BLaER1 (cell line): ENCODE measurements at regions not wholly inside any gene's neighbourhood (a gene's known extent, or its start where the extent isn't known, plus 50 kb on each side); places are given as distances from the start of the nearest gene placed in this dataset.

Source experiments
- H3K27ac ChIP-seq: shearing (Covaris generic); formaldehyde crosslinking; 2 replicates; pipeline ENCODE4 v1.8.1; 2022
- H3K27me3 ChIP-seq: shearing (Covaris generic); formaldehyde crosslinking; 2 replicates; pipeline ENCODE4 v1.8.1; 2022
- H3K36me3 ChIP-seq: shearing (Covaris generic); formaldehyde crosslinking; 2 replicates; pipeline ENCODE4 v1.8.1; 2022
- H3K4me1 ChIP-seq: shearing (Covaris generic); formaldehyde crosslinking; 2 replicates; pipeline ENCODE4 v1.8.1; 2022
- H3K4me2 ChIP-seq: shearing (Covaris generic); formaldehyde crosslinking; 2 replicates; pipeline ENCODE4 v1.8.1; 2022
- H3K4me3 ChIP-seq: shearing (Covaris generic); formaldehyde crosslinking; 2 replicates; pipeline ENCODE4 v1.8.1; 2022
- H3K9ac ChIP-seq: shearing (Covaris generic); formaldehyde crosslinking; 2 replicates; pipeline ENCODE4 v1.8.1; 2022
- H3K9me3 ChIP-seq: shearing (Covaris generic); formaldehyde crosslinking; 2 replicates; pipeline ENCODE4 v1.8.1; 2022
- H4K20me1 ChIP-seq: shearing (Covaris generic); formaldehyde crosslinking; 2 replicates; pipeline ENCODE4 v1.8.1; 2022
- Cebpa-rat ChIP-seq: shearing (Covaris generic); IDR thresholded peaks from 2 replicates; pipeline ENCODE4 v1.8.1; 2022

DNA sequence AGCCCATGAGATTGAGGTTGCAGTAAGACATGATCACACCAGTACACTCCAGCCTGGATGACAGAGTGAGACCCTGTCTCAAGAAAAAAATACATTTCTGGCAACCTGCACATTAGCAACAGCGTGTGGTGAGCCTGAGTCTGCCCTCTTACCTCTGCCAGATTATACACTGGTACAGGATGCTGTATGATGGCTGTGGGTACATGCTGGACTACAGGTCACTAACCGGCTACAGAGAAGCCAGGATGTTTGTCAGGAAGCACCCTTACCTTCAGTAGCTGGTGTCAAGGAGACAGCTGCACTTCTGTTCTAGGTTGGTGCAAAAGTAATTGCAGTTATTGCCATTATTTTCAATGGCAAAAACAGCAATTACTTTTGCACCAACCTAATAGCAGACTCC lies 575.7 kb downstream of the NPHP4 start:
- no peaks in the 10 kb centered on the region for H3K9me3 ChIP-seq
- TF ChIP-seq Cebpa-rat: no peak
- H3K4me1 ChIP-seq: peaks cover 7% of the 10 kb centered on the region; the same call in 1 of the 2 replicates
- H3K27ac ChIP-seq: no peak overlapping the region
- H3K36me3 ChIP-seq: no peaks in the 10 kb centered on the region
- H3K27me3 ChIP-seq: no peaks in the 10 kb centered on the region
- no peak overlapping the region for H3K4me2 ChIP-seq
- H4K20me1 ChIP-seq: no peaks in the 10 kb centered on the region
- H3K4me3 ChIP-seq: no peak overlapping the region
- H3K9ac ChIP-seq: no peak overlapping the region

DNA sequence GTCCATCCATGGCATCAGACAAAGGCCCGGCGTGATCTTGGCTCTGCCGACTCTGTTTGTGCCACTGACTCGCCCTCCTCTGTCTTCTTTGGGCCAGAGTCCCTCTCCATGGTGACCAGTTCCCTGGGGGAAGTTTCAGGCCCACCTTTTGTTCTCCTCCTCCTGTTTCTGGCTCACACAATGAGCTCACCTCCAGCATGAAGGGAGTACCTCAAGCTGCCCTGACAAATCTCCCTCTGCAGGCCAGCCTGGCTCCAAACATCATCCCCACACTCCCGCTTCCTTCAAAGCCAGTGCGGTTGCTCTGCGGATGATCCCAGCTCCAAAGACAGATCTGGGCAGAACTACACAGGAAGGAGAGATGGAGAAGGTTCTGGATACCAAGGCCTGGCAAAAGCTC lies 576.6 kb downstream of the NPHP4 start:
- Histone ChIP-seq H4K20me1 (no peaks in the 10 kb centered on the region), H3K27ac (no peak overlapping the region), H3K9me3 (no peaks in the 10 kb centered on the region), H3K4me1 (peaks cover 6% of the 10 kb centered on the region; the same call in 1 of the 2 replicates), H3K27me3 (no peaks in the 10 kb centered on the region), H3K36me3 (no peaks in the 10 kb centered on the region), H3K4me3 (no peak overlapping the region), H3K4me2 (no peak overlapping the region), H3K9ac (no peak overlapping the region)
- no peak for TF ChIP-seq Cebpa-rat

DNA sequence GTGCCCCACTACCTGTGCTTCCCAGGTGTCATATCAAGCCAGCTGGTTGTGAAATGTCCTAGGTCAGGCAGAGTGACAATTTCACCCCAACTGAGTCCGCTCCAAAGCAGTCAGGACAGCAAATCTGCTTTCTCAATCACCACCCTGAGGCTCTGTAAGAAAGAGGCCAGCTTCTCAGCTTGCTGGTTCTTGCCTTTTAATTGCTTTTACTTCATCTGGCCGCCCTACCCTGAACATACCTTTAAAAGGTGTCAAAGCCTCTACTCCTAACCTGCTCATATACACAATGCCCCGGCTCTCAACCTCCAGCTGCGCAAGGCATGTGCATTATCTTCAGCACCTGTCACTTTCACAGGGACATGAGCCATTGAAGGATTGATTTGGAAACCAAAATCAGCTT lies 581.6 kb downstream of the NPHP4 start:
- Histone ChIP-seq H3K9ac (no peak overlapping the region), H3K27me3 (no peaks in the 10 kb centered on the region), H3K9me3 (no peaks in the 10 kb centered on the region), H3K4me2 (no peak overlapping the region), H3K27ac (no peak overlapping the region), H3K4me3 (no peak overlapping the region), H4K20me1 (no peaks in the 10 kb centered on the region), H3K36me3 (no peaks in the 10 kb centered on the region), H3K4me1 (peaks cover 2% of the 10 kb centered on the region; the same call in 1 of the 2 replicates)
- no peak for TF ChIP-seq Cebpa-rat

DNA sequence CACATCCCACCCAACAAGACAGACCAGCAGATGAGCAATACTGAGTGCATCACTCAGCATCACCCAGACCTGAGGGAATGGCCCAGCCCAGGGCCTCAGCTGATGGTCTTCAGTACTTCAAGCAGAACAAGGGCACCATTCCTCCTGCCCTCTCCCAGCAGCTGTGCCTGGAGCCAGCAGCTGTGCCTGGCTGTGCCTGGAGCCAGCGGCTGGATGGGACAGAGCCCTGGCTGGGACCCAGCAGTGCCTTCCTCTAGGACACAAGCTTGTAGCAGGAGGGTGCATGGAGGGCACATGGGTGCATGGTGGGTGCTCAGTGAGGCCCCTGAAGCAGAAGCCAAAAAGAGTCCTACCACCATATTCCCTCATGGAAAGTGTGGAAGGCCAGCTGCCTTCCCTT lies 583.8 kb downstream of the NPHP4 start:
- Histone ChIP-seq H3K4me3 (no peak overlapping the region), H3K36me3 (no peaks in the 10 kb centered on the region), H3K9me3 (no peaks in the 10 kb centered on the region), H3K4me2 (no peak overlapping the region), H4K20me1 (no peaks in the 10 kb centered on the region), H3K27ac (no peak overlapping the region), H3K4me1 (peaks cover 8% of the 10 kb centered on the region; the same call in 1 of the 2 replicates), H3K27me3 (no peaks in the 10 kb centered on the region), H3K9ac (no peak overlapping the region)
- no peak for TF ChIP-seq Cebpa-rat

DNA sequence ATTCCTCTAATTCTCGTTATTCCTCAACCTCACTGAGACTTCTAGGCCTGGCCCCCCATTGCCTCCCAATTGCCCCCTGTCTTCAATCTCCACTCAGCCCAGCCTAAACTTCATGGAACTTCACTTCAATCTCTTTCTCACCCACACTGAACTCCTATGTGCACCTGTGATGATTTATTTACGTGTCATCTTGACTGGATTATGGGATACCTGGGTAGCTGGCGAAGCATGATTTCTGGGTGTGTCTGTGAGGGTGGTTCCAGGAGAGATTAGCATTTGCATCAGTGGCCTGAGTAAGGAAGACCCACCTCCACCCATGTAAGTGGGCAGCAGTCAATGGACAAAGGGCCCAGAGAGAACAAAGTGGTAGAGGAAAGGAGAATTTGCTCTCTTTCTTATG lies 587.0 kb downstream of the NPHP4 start:
- Histone ChIP-seq H3K9ac (no peak overlapping the region), H3K27ac (no peak overlapping the region), H3K4me2 (no peak overlapping the region), H3K27me3 (no peaks in the 10 kb centered on the region; the same call in 1 of the 2 replicates), H3K36me3 (no peaks in the 10 kb centered on the region), H3K9me3 (no peaks in the 10 kb centered on the region), H4K20me1 (no peaks in the 10 kb centered on the region), H3K4me3 (no peak overlapping the region), H3K4me1 (peaks cover 8% of the 10 kb centered on the region; the same call in 1 of the 2 replicates)
- no peak for TF ChIP-seq Cebpa-rat

DNA sequence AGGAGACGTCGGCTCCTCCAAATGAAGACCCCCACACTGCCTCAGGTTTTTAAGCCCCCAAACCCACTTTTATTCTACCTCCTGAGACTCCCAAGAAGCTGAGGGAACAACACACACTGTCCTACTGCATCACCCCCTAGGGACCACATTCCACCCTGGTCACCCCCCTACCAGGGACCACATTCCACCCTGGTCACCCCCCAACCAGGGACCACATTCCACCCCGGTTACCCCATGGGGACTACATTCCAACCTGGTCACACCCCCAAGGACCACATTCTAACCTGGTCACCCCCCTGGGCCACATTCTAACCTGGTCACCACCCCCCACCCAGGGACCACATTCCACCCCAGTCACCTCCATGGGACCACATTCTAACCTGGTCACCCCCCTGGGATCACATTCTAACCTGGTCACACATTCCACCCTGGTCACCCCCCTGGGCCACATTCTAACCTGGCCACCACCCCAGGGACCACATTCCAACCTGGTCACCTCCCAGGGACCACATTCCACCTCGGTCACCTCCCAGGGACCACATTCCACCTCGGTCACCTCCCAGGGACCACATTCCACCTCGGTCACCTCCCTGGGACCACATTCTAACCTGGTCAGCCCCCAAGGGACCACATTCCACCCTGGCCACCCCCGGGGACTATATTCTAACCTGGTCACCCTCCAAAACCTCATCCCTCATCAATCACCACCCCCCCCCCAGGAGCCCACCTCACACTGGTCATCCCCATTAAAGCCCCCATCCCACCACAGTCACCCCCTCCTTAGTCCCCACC lies 587.6 kb downstream of the NPHP4 start:
- no peaks in the 10 kb centered on the region for H4K20me1 ChIP-seq
- H3K4me3 ChIP-seq: no peak overlapping the region
- H3K36me3 ChIP-seq: no peaks in the 10 kb centered on the region
- H3K4me2 ChIP-seq: peak overlapping the region; percentile 22; the same call in 1 of the 2 replicates
- TF ChIP-seq Cebpa-rat: no peak
- no peak overlapping the region for H3K27ac ChIP-seq
- H3K9ac ChIP-seq: no peak overlapping the region
- no peaks in the 10 kb centered on the region for H3K9me3 ChIP-seq
- H3K4me1 ChIP-seq: peaks cover 8% of the 10 kb centered on the region; the same call in 1 of the 2 replicates
- H3K27me3 ChIP-seq: no peaks in the 10 kb centered on the region; the same call in 1 of the 2 replicates

DNA sequence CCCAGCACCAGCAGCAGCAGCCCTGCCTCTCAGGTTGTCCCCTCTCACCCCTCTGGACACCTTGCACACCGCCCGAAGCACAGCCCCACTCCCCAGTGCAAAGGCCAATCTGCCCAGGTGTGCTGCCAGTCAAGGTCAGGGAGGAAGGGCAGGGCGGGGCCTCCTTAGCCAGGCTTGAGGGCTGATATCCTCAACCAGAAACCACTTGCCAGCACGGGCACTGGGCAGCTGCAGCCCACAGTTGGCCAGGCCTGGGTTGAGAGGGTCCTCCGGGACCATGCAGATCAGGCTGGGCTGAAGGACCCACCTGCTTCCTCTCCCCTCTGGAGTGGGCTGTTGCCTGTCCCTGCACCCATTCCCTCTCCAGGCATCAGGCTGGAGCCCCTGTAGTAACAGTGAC lies 588.3 kb downstream of the NPHP4 start:
- no peaks in the 10 kb centered on the region for H3K9me3 ChIP-seq
- H3K27me3 ChIP-seq: no peaks in the 10 kb centered on the region; the same call in 1 of the 2 replicates
- H3K4me2 ChIP-seq: peak overlapping the region; percentile 22
- peaks cover 8% of the 10 kb centered on the region; the same call in 1 of the 2 replicates for H3K4me1 ChIP-seq
- H3K27ac ChIP-seq: no peak overlapping the region
- no peak overlapping the region for H3K9ac ChIP-seq
- TF ChIP-seq Cebpa-rat: no peak
- H4K20me1 ChIP-seq: no peaks in the 10 kb centered on the region
- H3K4me3 ChIP-seq: no peak overlapping the region
- H3K36me3 ChIP-seq: no peaks in the 10 kb centered on the region

DNA sequence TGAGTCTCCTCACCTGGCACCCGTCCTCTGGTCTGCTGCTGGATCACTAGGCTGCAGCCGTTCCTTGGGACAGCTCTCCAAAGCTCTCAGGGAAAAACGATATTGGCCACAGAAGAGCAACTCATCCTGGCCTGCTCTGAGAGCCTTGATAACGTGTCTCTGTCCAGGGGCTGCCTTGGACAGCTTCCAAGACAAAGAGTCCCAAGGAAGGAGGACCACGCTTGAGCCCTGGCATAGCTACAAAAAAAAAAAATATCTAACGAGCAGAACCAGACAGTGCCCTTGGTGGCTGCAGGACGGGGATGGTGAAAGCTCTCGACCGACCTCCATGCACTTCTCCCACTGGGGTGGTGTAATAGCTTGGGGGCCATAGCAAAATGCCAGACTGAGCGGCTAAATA lies 589.6 kb downstream of the NPHP4 start:
- Histone ChIP-seq H3K27ac (no peak overlapping the region), H3K9me3 (no peaks in the 10 kb centered on the region), H4K20me1 (no peaks in the 10 kb centered on the region), H3K9ac (no peak overlapping the region), H3K4me1 (peaks cover 8% of the 10 kb centered on the region; the same call in 1 of the 2 replicates), H3K4me2 (no peak overlapping the region), H3K36me3 (no peaks in the 10 kb centered on the region), H3K4me3 (no peak overlapping the region), H3K27me3 (no peaks in the 10 kb centered on the region; the same call in 1 of the 2 replicates)
- no peak for TF ChIP-seq Cebpa-rat

DNA sequence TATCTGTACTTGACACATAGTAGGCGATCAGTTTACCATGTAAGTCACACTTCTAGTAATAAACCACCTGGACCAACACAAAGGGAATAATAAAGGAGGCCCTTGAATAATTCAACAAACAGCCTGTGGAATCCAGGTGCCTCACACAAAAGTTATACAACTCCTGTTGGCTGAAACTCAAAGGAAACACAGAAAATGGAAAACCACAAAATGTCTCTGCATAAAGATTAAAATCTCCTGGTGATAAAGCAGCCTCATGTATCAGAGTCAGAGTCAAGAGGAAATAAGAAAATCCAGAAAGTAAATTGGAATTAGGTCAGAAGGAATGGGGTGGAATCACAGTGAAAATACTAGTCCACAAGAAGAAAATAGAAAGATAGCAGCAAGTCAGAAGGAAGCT lies 592.5 kb downstream of the NPHP4 start:
- H3K9me3 ChIP-seq: peaks cover 10% of the 10 kb centered on the region
- H3K27me3 ChIP-seq: no peaks in the 10 kb centered on the region; the same call in 1 of the 2 replicates
- H3K4me2 ChIP-seq: no peak overlapping the region
- no peak overlapping the region for H3K4me3 ChIP-seq
- no peak for TF ChIP-seq Cebpa-rat
- H3K27ac ChIP-seq: no peak overlapping the region
- H3K4me1 ChIP-seq: peaks cover 8% of the 10 kb centered on the region; the same call in 1 of the 2 replicates
- H3K36me3 ChIP-seq: no peaks in the 10 kb centered on the region
- H4K20me1 ChIP-seq: no peaks in the 10 kb centered on the region
- H3K9ac ChIP-seq: no peak overlapping the region

DNA sequence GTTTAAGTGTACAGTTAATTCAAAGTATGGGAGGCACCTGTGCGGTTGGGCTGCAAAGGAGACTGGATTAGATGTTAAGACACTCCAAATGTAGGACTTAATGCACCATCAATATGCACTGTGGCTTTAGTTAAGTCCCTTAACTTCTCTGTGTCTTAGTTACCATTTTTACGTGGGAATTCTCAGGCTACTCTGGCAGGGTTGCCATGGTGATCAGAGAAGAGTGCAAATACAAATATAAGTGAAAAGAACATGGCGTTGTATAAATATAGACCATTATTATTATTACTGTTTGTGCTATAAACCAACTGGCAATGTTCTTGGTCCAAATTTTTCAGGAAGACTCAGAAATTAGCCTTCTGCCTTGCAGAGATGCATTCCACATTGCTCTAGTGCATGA lies 595.6 kb downstream of the NPHP4 start:
- TF ChIP-seq Cebpa-rat: no peak

More for the DNA sequence above, 595.6 kb downstream of the NPHP4 start:
- no peaks in the 10 kb centered on the region for H3K36me3 ChIP-seq
- H4K20me1 ChIP-seq: no peaks in the 10 kb centered on the region
- no peaks in the 10 kb centered on the region for H3K27me3 ChIP-seq
- no peaks in the 10 kb centered on the region for H3K4me1 ChIP-seq
- H3K9ac ChIP-seq: no peak overlapping the region
- no peak overlapping the region for H3K4me2 ChIP-seq
- no peak overlapping the region for H3K4me3 ChIP-seq
- H3K27ac ChIP-seq: no peak overlapping the region
- peaks cover 10% of the 10 kb centered on the region for H3K9me3 ChIP-seq
